ENCODE measurements at regions not wholly inside any gene's neighbourhood (a gene's known extent, or its start where the extent isn't known, plus 50 kb on each side); places are given as distances from the start of the nearest gene placed in this dataset.

DNA sequence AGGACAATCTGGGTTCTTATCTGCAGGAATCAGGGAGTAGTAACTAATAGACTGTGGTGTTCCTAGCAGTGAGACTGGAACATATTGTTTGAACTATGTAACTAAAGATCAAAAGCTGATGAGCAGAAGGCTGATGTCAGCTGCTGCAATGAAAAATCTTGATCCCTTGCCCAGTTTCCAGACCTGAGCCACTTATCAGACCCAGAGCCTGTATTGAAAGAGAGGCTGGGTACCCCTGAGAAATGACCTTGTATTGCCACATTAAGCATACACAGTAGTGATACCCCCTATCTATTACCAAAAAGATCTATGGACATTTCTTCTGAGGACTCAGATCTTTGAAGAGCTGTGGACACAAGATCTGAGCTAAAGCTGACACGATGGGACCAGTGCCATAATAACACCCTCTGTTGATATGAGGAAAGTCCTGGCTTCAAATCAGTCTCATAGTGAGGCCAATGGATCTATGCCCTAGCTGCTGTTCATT, 178.0 kb upstream of the GALNT2 start:
- TF ChIP-seq, protein P1, sequence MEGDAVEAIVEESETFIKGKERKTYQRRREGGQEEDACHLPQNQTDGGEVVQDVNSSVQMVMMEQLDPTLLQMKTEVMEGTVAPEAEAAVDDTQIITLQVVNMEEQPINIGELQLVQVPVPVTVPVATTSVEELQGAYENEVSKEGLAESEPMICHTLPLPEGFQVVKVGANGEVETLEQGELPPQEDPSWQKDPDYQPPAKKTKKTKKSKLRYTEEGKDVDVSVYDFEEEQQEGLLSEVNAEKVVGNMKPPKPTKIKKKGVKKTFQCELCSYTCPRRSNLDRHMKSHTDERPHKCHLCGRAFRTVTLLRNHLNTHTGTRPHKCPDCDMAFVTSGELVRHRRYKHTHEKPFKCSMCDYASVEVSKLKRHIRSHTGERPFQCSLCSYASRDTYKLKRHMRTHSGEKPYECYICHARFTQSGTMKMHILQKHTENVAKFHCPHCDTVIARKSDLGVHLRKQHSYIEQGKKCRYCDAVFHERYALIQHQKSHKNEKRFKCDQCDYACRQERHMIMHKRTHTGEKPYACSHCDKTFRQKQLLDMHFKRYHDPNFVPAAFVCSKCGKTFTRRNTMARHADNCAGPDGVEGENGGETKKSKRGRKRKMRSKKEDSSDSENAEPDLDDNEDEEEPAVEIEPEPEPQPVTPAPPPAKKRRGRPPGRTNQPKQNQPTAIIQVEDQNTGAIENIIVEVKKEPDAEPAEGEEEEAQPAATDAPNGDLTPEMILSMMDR (IDR thresholded peaks at IDR 0.05): no peak
- no peak for TF ChIP-seq POLR2A (IDR thresholded peaks at IDR 0.05)

Measured in Peyer's patch (tissue), 4 donors.